ENCODE measurements at regions not wholly inside any gene's neighbourhood (a gene's known extent, or its start where the extent isn't known, plus 50 kb on each side); places are given as distances from the start of the nearest gene placed in this dataset.

DNA sequence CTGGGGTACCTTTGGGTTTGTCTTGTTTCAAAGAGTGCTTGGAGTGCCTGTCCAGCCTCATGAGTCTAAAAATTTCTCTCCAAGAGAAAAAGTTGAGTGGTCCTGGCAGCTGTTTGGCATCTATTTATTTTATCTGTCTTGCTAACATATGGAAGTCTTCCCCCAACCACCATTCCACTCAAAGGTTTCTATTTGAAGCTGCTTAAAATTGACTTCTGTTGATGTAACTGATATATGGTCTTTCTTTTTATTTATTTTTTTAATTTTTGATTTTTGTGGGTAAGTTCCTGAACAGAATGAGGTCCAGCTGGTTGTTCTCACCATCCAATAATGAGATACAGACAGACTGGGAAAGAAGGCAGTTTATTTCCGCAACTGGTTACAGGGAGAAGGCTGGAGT is 178.7 kb upstream of the SGCD start:
- no TSS peak for BruUV-seq (replicated peaks)
- Histone ChIP-seq H3K4me3 (replicated peaks in 1 of 2; ENCODE audit: low read depth in 1 of 2, low read length in 2 of 2) (no peak overlapping the region), H3K9me3 (ENCODE audit: control insufficient read depth in 1 of 2, insufficient read depth in 1 of 2, low read depth in 1 of 2, low read length in 2 of 2) (peaks cover 0 to 6% of the 10 kb centered on the region in 2 experiments; a peak in 2 of 4 replicates), H3K27ac (ENCODE audit: low read depth, low read length) (no peak overlapping the region), H3K79me2 (ENCODE audit: insufficient read depth, low read length) (no peaks in the 10 kb centered on the region), H4K20me1 (ENCODE audit: insufficient read depth) (no peaks in the 10 kb centered on the region), H3K27me3 (ENCODE audit: insufficient read depth, low read length) (no peaks in the 10 kb centered on the region), H3K4me1 (ENCODE audit: control insufficient read depth in 1 of 2, insufficient read depth in 2 of 2, low read length in 2 of 2) (no peaks in the 10 kb centered on the region), H3K9me2 (ENCODE audit: insufficient read depth) (no peaks in the 10 kb centered on the region), H3K9ac (ENCODE audit: low read length) (no peak overlapping the region), H2AFZ (ENCODE audit: low read depth, low read length, poor library complexity, severe bottlenecking) (no peak overlapping the region), H3K36me3 (ENCODE audit: control insufficient read depth in 1 of 2, insufficient read depth in 2 of 2, low read length in 2 of 2) (no peaks in the 10 kb centered on the region), H3K4me2 (ENCODE audit: low read length) (no peak overlapping the region)
- intact Hi-C loops (cut with micrococcal nuclease): no loop called here
- ChIA-PET POLR2A (no interaction called here), RAD21 (ENCODE audit: low non-redundant PET in 1 of 2, low total read pairs in 2 of 2, uncharacterized antibody in 2 of 2, unreplicated experiment in 2 of 2) (no interaction called here), CTCF (no interaction called here)
- DNase-seq (ENCODE audit: low read depth, low spot score) (no peak), ATAC-seq (no peak)
- TF ChIP-seq ZNF274 (IDR thresholded peaks at IDR 0.05; ENCODE audit: low read depth, low read length): no peak
- TF ChIP-seq REST (IDR thresholded peaks at IDR 0.05; ENCODE audit: low read depth): no peak
- TF ChIP-seq, protein P1, sequence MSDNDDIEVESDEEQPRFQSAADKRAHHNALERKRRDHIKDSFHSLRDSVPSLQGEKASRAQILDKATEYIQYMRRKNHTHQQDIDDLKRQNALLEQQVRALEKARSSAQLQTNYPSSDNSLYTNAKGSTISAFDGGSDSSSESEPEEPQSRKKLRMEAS (IDR thresholded peaks at IDR 0.05): no peak
- no peak for TF ChIP-seq ATF3 (IDR thresholded peaks at IDR 0.05)
- TF ChIP-seq TCF7L2 (IDR thresholded peaks at IDR 0.05; ENCODE audit: borderline replicate concordance, extremely low read depth, insufficient read depth, insufficient read length): no peak
- no peak for TF ChIP-seq YY1 (IDR thresholded peaks at IDR 0.05; ENCODE audit: extremely low read depth, insufficient replicate concordance, low read depth, low read length)
- TF ChIP-seq CTCF (IDR thresholded peaks at IDR 0.05 in 2 of 3, conservative IDR thresholded peaks at IDR 0.05 in 1 of 3; ENCODE audit: borderline replicate concordance in 1 of 3, insufficient read depth in 1 of 3, low read depth in 2 of 3, low read length in 2 of 3): no peak
- no peak for TF ChIP-seq EZH2phosphoT487 (IDR thresholded peaks at IDR 0.05; ENCODE audit: borderline replicate concordance)
- no peak for TF ChIP-seq POLR2AphosphoS5 (IDR thresholded peaks at IDR 0.05; ENCODE audit: low read depth, low read length)
- no peak for TF ChIP-seq SIN3A (IDR thresholded peaks at IDR 0.05; ENCODE audit: low read depth)
- TF ChIP-seq SRF (IDR thresholded peaks at IDR 0.05; ENCODE audit: low read depth): no peak
- TF ChIP-seq ZFX (IDR thresholded peaks at IDR 0.05): no peak
- no peak for TF ChIP-seq SP1 (IDR thresholded peaks at IDR 0.05; ENCODE audit: low read depth)
- TF ChIP-seq EGR1 (IDR thresholded peaks at IDR 0.05; ENCODE audit: low read depth): no peak
- no peak for TF ChIP-seq EZH2 (IDR thresholded peaks at IDR 0.05)
- TF ChIP-seq ELF1 (IDR thresholded peaks at IDR 0.05; ENCODE audit: borderline replicate concordance, low read depth): no peak
- no peak for TF ChIP-seq JUND (IDR thresholded peaks at IDR 0.05)
- TF ChIP-seq ZBTB33 (IDR thresholded peaks at IDR 0.05; ENCODE audit: extremely low read depth, insufficient replicate concordance, low read length): no peak
- TF ChIP-seq CBX3 (IDR thresholded peaks at IDR 0.05; ENCODE audit: low read depth): no peak
